Heart right ventricle (tissue), 16 donors: ENCODE measurements at regions not wholly inside any gene's neighbourhood (a gene's known extent, or its start where the extent isn't known, plus 50 kb on each side); places are given as distances from the start of the nearest gene placed in this dataset.
"Not testable (repeated sequence)": the region's sequence is repeated elsewhere in the genome, so short reads cannot be mapped to it uniquely, and the experiment has no call there.

Experiments
- ATAC-seq, 8 donors: fragments of 200-7000 bp; cut with Tn5 transposase; one replicate each; pipeline ENCODE4 v1.9.1; 2020; ENCODE audit warnings: mild to moderate bottlenecking in 8 of 8, moderate library complexity in 8 of 8, moderate number of reproducible peaks in 1 of 8
- DNase-seq, 2 donors: peaks; one replicate each; pipeline ENCODE4 v3.0.0-alpha.2; 2020
- H3K27ac ChIP-seq, 10 donors: fragments of 200-600 bp; sonication (generic) in 2 of 10; one replicate each; pipeline versions ENCODE4 v1.5.0 to v1.8.0; 2020 to 2022; ENCODE audit warnings: mild to moderate bottlenecking in 3 of 10
- H3K27me3 ChIP-seq, 7 donors: fragments of 200-600 bp; one replicate each; pipeline ENCODE4 v1.8.0; 2021 to 2022; ENCODE audit warnings: mild to moderate bottlenecking in 2 of 7
- H3K36me3 ChIP-seq, 9 donors: fragments of 200-600 bp; sonication (generic) in 1 of 9; one replicate each; pipeline versions ENCODE4 v1.5.0 to v1.8.0; 2020 to 2022; ENCODE audit warnings: mild to moderate bottlenecking in 2 of 9
- H3K4me1 ChIP-seq, 9 donors: fragments of 200-600 bp; sonication (generic) in 1 of 9; one replicate each; pipeline versions ENCODE4 v1.5.0 to v1.8.0; 2020 to 2022; ENCODE audit warnings: mild to moderate bottlenecking in 4 of 9
- H3K4me3 ChIP-seq, 10 donors: fragments of 200-600 bp; sonication (generic) in 2 of 10; one replicate each; pipeline versions ENCODE4 v1.5.0 to v1.8.0; 2020 to 2022; ENCODE audit warnings: mild to moderate bottlenecking in 7 of 10, moderate library complexity in 2 of 10
- H3K9me3 ChIP-seq, 11 donors: fragments of 200-600 bp in 10 of 11; sonication (generic) in 2 of 11; one replicate each; pipeline versions ENCODE4 v1.5.0 to v1.8.0; 2013 to 2022; ENCODE audit warnings: mild to moderate bottlenecking in 2 of 11, control low read depth in 1 of 11, moderate library complexity in 1 of 11
- CTCF ChIP-seq, 9 donors: fragments of 200-600 bp; sonication (generic) in 2 of 9; IDR thresholded peaks; one replicate each; pipeline versions ENCODE4 v1.5.0 to v1.8.0; 2021 to 2022; ENCODE audit warnings: antibody characterized with exemption in 9 of 9, mild to moderate bottlenecking in 5 of 9, moderate library complexity in 1 of 9
- WGBS, 2 donors: extraction: QIAGEN DNeasy Blood & Tissue Kit; methylation state at CpG; one replicate each; pipeline ENCODE4 v1.1.7; 2013; ENCODE audit warnings: inconsistent platforms in 1 of 2; 5-methylcytosine and 5-hydroxymethylcytosine counted together
- intact Hi-C, 10 donors: fragments of 100-400 bp; cut with DNase I; formaldehyde crosslinking; loops; one replicate each; pipeline versions ENCODE4 v1.11.1 to v1.14.2; 2022
- donor health status: Arrhythmogenic right ventricular cardiomyopathy.
- donor health status: ischemic (EF 13 %, LVEDD 7.1; RV severe dilation, severe dysfunction).
- donor health status: healthy with polysubstance abuse.
- donor health status: DM: no; HTN: yes; CAD: no.
- donor health status: DM: no; HTN: no; CAD: no.
- donor health status: ischemic (EF 25% LVEDD 6.9; RV normal size, moderate dysfunction).
- donor health status: ischemic (EF 25% LVEDD 5.7; RV mildly dilated, moderate dysfunction).
- donor health status: healthy.
- donor health status: DM: yes; HTN: yes; CAD: no.
- donor health status: Ischemic cardiomyopathy.
- donor health status: ischemic (EF 35%, LVEDD 5.7; RV mildly dilated, moderate dysfunction).
- donor health status: nonischemic (EF 11% LVEDD 7.7; RV severe dilation, severe dysfunction).
- donor health status: DM: yes; HTN: yes; CAD: no.
- donor health status: PGD.
- donor health status: ischemic (EF 29% LVEDD 5.4; RV normal size, mild dysfunction).
- donor health status: nonischemic (EF 23%, LVEDD 6.1; RV moderate dilation, normal function).

- ATAC-seq (no peak), DNase-seq (no peak)
- no peaks in the 10 kb centered on the region for H3K27me3 ChIP-seq
- intact Hi-C loops, result no loop called here
- H3K36me3 ChIP-seq, result no peaks in the 10 kb centered on the region
- H3K9me3 ChIP-seq, result peaks cover 0 to 9% (median 0%) of the 10 kb centered on the region in 11 donors
- 72 to 73% methylated on average over 4 of the region's 4 CpGs for WGBS, 2 donors
- no peak overlapping the region for H3K27ac ChIP-seq
- no peak overlapping the region for H3K4me3 ChIP-seq
- TF ChIP-seq CTCF (IDR thresholded peaks at IDR 0.05), result no peak
- no peaks in the 10 kb centered on the region for H3K4me1 ChIP-seq
Measured at GRCh38 chr4:129842096-129842495, 746.1 kb downstream of the C4orf33 start.

DNA sequence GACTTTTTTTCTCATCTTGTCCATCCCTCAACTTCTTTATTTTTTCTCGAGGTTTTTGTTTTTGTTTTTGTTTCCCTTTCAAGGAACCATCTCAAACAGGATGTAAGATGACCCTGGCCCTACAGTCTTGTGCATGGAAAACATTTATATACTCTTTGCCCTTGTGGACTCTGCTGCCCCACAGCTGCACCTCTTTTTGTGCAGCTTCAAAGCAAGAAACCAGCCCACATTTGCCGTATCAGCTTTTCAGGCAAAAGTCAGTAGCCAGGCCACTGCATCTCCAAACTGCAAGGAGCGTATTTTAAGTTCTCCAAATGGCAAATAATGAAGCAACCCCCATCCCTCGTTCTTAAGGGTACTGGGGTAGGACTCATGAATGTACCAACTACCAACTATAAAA is 756.5 kb downstream of the C4orf33 start:
- TF ChIP-seq CTCF (IDR thresholded peaks at IDR 0.05), result no peak
- H3K9me3 ChIP-seq, result no peaks in the 10 kb centered on the region
- DNase-seq (no peak), ATAC-seq (no peak)
- H3K36me3 ChIP-seq, result no peaks in the 10 kb centered on the region
- 71 to 77% methylated on average over 4 of the region's 4 CpGs for WGBS, 2 donors
- no peaks in the 10 kb centered on the region for H3K27me3 ChIP-seq
- no peak overlapping the region for H3K27ac ChIP-seq
- no peak overlapping the region for H3K4me3 ChIP-seq
- no peaks in the 10 kb centered on the region for H3K4me1 ChIP-seq
- intact Hi-C loops, result no loop called here

GRCh38 chr4:129853685-129854467 is 757.9 kb downstream of the C4orf33 start:
- H3K36me3 ChIP-seq, H3K27me3 ChIP-seq, ATAC-seq, H3K4me1 ChIP-seq, intact Hi-C loops, H3K9me3 ChIP-seq, DNase-seq, H3K27ac ChIP-seq, H3K4me3 ChIP-seq: not testable (repeated sequence)
- 92% methylated on average over 26 to 27 of the region's 27 CpGs for WGBS, 2 donors

DNA sequence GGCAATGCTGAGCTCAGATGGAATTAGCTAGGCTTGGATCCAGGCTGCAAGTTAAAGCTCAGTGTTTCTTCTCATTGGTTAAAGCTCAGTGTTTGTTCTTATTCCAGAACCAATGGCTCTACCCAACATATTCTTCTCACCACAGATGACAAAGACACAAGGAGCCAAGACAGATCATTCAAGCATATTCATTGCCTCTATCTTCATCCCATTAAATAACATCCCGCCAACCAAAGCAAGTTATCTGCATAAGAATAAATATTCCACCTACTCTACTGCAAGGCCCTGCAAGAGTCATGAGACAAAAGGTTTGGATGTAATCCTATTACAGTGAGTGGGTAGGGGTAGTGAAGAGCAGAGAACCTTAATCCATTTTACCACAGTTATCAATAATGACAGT is 766.5 kb downstream of the C4orf33 start:
- Histone ChIP-seq H3K27me3 (no peaks in the 10 kb centered on the region), H3K36me3 (no peaks in the 10 kb centered on the region), H3K27ac (no peak overlapping the region), H3K9me3 (no peaks in the 10 kb centered on the region), H3K4me3 (no peak overlapping the region), H3K4me1 (no peaks in the 10 kb centered on the region)
- ATAC-seq (no peak), DNase-seq (no peak)
- no peak for TF ChIP-seq CTCF (IDR thresholded peaks at IDR 0.05)
- WGBS, 2 donors, result 78 to 86% methylated on average over 1 of the region's 1 CpG
- intact Hi-C loops, result no loop called here

DNA sequence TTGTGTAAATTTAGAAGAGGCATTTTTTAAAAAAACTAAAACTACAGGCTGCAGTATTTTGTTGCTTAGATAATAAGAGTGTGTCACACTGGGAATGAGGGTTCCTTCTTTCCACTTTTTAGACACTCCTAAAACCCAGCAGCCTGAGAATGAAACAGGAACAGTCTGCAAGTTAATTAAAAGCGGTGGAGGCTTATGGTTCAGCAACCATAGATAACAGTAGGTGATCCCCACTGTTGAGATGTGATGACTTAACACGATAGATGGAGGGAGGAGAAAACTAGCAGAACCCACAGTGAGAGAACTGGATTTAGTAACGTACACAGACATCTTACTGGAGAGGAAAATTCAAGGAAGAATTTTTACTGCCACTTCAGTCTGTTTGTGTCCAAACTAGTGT is 767.3 kb downstream of the C4orf33 start:
- intact Hi-C loops, result no loop called here
- no peak overlapping the region for H3K4me3 ChIP-seq
- no peaks in the 10 kb centered on the region for H3K27me3 ChIP-seq
- H3K36me3 ChIP-seq, result no peaks in the 10 kb centered on the region
- no peaks in the 10 kb centered on the region for H3K4me1 ChIP-seq
- WGBS, 2 donors, result 32 to 54% methylated on average over 3 of the region's 3 CpGs
- no peak for ATAC-seq
- H3K27ac ChIP-seq, result no peak overlapping the region
- TF ChIP-seq CTCF (IDR thresholded peaks at IDR 0.05), result no peak
- H3K9me3 ChIP-seq, result no peaks in the 10 kb centered on the region
- DNase-seq, result no peak
